GM12892 (cell line): ENCODE measurements at regions not wholly inside any gene's neighbourhood (a gene's known extent, or its start where the extent isn't known, plus 50 kb on each side); places are given as distances from the start of the nearest gene placed in this dataset.
"Not testable (repeated sequence)": the region's sequence is repeated elsewhere in the genome, so short reads cannot be mapped to it uniquely, and the experiment has no call there.

Source experiments
- DNase-seq: peaks from one replicate; pipeline ENCODE4 v3.0.0; 2011; ENCODE audit not compliant: insufficient read length
- FAIRE-seq: peaks from 2 replicates; lab custom pipeline; 2011; peaks lifted over from hg19 to GRCh38; lab: Jason Lieb, UNC
- POLR2A ChIP-seq: IDR thresholded peaks from 2 replicates; pipeline ENCODE4 v1.6.1; 2011; ENCODE audit warnings: low read depth, low read length, control low read depth
- POLR2AphosphoS5 ChIP-seq: IDR thresholded peaks from 2 replicates; pipeline ENCODE4 v1.6.1; 2011; ENCODE audit warnings: low read depth, low read length, control low read depth
- TAF1 ChIP-seq: IDR thresholded peaks from 2 replicates; pipeline ENCODE4 v1.6.1; 2011; ENCODE audit warnings: low read depth, mild to moderate bottlenecking, control low read depth, low read length, borderline replicate concordance

- FAIRE-seq (no peak), DNase-seq (no peak)
Observed at GRCh38 chr12:91636721-91637120, 454.1 kb upstream of the DCN start.

DNA sequence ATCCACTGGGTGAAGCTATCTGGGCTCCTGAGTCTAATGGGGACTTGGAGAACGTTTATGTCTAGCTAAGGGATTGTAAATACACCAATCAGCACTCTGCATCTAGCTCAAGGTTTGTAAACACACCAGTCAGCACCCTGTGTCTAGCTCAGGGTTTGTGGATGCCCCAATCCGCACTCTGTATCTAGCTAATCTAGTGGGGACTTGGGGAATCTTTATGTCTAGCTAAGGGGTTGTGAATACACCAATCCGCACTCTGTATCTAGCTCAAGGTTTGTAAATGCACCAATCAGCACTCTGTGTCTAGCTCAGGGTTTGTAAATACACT is 451.7 kb upstream of the DCN start:
- FAIRE-seq: not testable (repeated sequence)

More at GRCh38 chr12:91636721-91637120, 454.1 kb upstream of the DCN start:
- TF ChIP-seq TAF1: no peak
- no peak for TF ChIP-seq POLR2A
- TF ChIP-seq POLR2AphosphoS5: no peak

GRCh38 chr12:91633734-91634357 is 451.2 kb upstream of the DCN start:
- no peak for TF ChIP-seq POLR2A
- no peak for TF ChIP-seq TAF1
- no peak for TF ChIP-seq POLR2AphosphoS5
- FAIRE-seq: no peak
- DNase-seq: no peak

More for the DNA sequence above, 451.7 kb upstream of the DCN start:
- DNase-seq: not testable (repeated sequence)

- TF ChIP-seq POLR2A (no peak), POLR2AphosphoS5 (no peak), TAF1 (no peak)
- DNase-seq: no peak
- FAIRE-seq: no peak
Observed at GRCh38 chr12:91633206-91633605, 450.6 kb upstream of the DCN start.

GRCh38 chr12:91632042-91632786 is 449.6 kb upstream of the DCN start:
- no peak for FAIRE-seq

GRCh38 chr12:91630596-91631293 is 448.1 kb upstream of the DCN start:
- DNase-seq (no peak), FAIRE-seq (no peak)
- TF ChIP-seq POLR2AphosphoS5 (no peak), POLR2A (no peak), TAF1 (no peak)

More at GRCh38 chr12:91632042-91632786, 449.6 kb upstream of the DCN start:
- DNase-seq: no peak
- TF ChIP-seq POLR2A (no peak), POLR2AphosphoS5 (no peak), TAF1 (no peak)

- TF ChIP-seq TAF1 (no peak), POLR2AphosphoS5 (no peak), POLR2A (no peak)
- FAIRE-seq (no peak), DNase-seq (no peak)
Observed at GRCh38 chr12:91630083-91630482, 447.5 kb upstream of the DCN start.

GRCh38 chr12:91629440-91629839 is 446.8 kb upstream of the DCN start:
- DNase-seq (no peak), FAIRE-seq (no peak)
- TF ChIP-seq POLR2AphosphoS5 (no peak), TAF1 (no peak), POLR2A (no peak)

DNA sequence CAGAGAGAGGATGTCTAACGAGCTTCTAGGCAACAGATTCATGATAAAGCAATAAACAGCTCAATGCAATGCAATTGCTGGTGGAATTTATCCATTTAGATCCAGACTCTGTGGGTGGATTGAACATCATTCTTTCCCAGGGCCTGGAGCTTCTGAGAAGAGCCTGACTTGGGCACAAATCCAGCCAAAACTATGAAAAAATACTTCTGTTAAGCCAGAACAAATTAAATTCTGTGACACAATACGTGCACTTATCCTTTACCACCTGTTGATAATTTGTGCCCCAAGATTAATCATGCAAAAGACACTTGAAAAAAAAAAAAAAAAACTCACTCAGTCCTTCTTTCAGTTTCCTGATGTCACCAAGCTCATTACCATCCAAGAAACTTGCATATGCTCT is 446.0 kb upstream of the DCN start:
- no peak for DNase-seq

DNA sequence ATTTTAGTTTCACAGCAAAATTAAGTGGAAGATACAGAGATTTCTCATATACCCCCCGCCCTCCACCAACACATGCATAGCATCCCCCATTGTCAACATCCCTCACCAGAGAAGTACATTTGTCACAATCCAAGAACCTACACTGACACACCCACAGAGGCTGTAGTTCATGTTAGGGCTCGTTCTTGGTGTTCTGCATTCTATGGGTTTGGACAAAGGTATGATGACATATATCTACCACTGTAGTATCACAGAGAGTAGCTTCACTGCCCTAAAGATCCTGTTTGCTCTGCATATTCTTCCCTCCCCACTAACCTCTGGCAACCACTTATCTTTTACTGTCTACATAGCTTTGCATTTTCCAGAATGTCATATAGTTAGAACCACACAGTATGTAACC is 444.6 kb upstream of the DCN start:
- TF ChIP-seq POLR2AphosphoS5: no peak
- TF ChIP-seq TAF1: no peak
- no peak for TF ChIP-seq POLR2A
- DNase-seq (no peak), FAIRE-seq (no peak)

More for the DNA sequence above, 446.0 kb upstream of the DCN start:
- FAIRE-seq: no peak
- TF ChIP-seq POLR2AphosphoS5 (no peak), TAF1 (no peak), POLR2A (no peak)

DNA sequence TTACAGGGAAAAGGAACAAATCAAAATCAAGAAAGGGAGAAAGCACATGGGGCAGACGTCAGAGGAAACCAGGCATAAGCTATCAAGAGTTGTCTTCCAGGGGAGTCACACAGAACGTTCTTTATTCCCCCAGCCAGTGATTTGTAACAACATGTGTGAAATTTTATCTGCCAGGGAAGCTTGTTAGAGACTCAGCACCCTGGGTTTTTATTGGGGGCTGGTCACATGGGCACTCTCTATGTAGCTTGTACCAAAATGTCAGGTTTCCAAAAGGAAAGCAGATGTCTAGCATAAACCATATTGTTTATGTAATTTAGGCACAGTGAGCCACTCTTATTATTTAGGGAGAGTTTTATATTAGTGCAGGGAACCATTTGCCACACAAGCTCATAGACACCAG is 440.4 kb upstream of the DCN start:
- FAIRE-seq: no peak
- TF ChIP-seq POLR2A: no peak
- no peak for DNase-seq

DNA sequence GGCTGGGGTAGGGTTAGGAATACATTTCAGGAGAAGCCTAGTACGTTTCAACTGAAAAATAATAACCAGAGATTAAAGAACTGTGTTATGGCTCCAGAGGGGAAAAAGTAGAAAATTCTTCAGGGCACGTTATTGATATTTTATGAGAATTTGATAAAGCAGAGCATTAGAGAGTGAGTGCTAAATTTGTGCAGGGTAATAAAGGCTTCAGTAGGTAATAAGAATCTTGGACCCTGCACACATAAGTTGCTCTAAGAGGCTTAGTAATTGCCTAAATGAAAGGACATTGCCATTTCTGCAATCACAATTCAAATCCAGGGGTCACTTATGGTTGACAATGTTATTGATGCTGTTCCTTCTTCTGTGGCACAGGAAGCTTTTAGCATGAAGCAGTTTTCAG is 439.4 kb upstream of the DCN start:
- FAIRE-seq (no peak), DNase-seq (no peak)
- TF ChIP-seq TAF1: no peak
- TF ChIP-seq POLR2A: no peak

GRCh38 chr12:91620992-91621391 is 438.4 kb upstream of the DCN start:
- DNase-seq: no peak
- no peak for FAIRE-seq
- TF ChIP-seq TAF1 (no peak), POLR2A (no peak), POLR2AphosphoS5 (no peak)
